HG02884 (cell line): ENCODE measurements at regions not wholly inside any gene's neighbourhood (a gene's known extent, or its start where the extent isn't known, plus 50 kb on each side); places are given as distances from the start of the nearest gene placed in this dataset.

Experiments
- ATAC-seq: cut with Tn5 transposase; IDR thresholded peaks from one replicate; pipeline ENCODE4 v1.9.1; 2021; ENCODE audit warnings: mild to moderate bottlenecking, moderate library complexity; ENCODE audit not compliant: unreplicated experiment

- no peak for ATAC-seq
These were observed 227.4 kb upstream of the BCOR start for GRCh38 chrX:40325161-40325560.

GRCh38 chrX:40323977-40324376, 226.2 kb upstream of the BCOR start:
- ATAC-seq = no peak

GRCh38 chrX:40320819-40321218, 223.1 kb upstream of the BCOR start:
- no peak for ATAC-seq

DNA sequence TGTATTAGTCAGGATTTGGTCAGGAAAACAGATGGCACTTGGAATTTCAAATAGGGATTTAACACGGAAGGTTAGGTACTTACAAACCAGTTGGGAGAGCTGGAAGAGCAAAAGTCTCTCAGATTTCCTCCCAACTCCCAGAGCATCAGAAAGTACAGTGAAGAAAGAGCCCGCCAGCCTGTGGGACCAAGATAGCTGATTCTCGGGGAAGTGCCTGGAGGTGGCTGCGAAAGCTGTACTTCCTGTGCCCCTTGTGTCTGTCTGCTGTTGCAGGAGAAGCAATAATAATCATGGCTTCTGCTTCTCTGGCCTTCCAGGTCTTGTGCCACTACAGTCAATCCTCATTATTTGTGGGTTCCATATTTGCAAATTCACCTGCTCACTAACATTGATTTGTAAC, 221.0 kb upstream of the BCOR start:
- no peak for ATAC-seq

GRCh38 chrX:40318076-40318475, 220.3 kb upstream of the BCOR start:
- ATAC-seq = no peak

DNA sequence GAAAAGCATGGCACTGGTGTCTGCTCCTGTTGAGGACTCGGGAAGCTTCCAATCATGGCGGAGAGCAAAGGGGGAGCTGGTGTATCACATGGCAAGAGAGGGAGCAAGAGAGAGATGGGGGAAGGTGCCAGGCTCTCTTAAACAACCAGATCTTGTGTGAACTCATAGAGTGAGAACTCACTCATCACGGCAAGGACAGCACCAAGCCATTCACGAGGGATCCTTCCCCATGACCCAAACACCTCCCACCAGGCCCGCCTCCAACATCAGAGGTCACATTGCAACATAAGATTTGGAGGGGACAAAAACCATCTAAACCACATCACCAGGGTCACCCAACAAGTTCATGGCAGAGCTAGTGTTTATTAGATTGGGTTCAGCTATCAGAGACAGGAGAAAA, 218.7 kb upstream of the BCOR start:
- no peak for ATAC-seq

- no peak for ATAC-seq
These were observed 216.3 kb upstream of the BCOR start for GRCh38 chrX:40314070-40314469.

GRCh38 chrX:40313269-40313668, 215.5 kb upstream of the BCOR start:
- ATAC-seq = no peak

GRCh38 chrX:40310447-40310846, 212.7 kb upstream of the BCOR start:
- ATAC-seq = no peak

DNA sequence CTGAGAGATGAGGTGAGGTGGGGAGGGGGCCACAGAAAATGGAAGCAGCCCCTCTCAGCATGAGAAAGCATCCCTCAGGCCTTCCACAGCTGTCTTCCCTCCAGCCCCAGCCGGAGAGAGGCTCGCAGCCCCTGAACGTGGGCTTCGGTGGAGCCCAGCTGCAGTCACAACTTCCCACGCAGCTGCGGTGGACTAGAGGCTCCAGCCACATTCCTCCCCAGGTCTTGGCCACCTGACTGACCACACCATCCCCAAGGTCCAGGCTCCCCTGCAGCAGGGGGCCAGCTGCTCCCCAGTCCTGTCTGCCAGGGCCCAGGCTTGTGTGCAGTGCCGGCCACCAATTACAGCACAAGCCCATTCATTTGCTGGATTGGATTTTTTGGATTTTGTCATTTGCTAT, 212.3 kb upstream of the BCOR start:
- no peak for ATAC-seq

- no peak for ATAC-seq
These were observed 210.1 kb upstream of the BCOR start for GRCh38 chrX:40307871-40308270.

DNA sequence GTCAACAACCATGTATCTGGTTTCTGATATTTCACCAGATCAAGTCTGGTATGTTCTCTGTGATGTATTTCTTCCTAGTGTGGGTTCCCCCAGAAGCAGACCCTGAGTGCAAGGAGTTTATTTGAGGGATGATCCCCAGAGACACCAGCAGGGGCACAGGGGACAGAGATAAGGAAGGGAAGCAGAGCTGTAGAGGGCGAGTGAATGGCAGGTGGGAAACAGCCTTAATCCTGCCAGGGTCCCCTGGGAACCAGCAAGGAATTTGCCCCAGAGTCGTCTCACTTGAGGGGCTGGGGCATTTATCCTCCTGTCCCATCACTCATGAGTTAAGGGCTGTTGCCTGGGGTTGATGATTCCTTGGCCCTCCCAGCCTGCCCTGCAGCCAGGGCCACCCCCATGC, 206.4 kb upstream of the BCOR start:
- ATAC-seq = no peak

DNA sequence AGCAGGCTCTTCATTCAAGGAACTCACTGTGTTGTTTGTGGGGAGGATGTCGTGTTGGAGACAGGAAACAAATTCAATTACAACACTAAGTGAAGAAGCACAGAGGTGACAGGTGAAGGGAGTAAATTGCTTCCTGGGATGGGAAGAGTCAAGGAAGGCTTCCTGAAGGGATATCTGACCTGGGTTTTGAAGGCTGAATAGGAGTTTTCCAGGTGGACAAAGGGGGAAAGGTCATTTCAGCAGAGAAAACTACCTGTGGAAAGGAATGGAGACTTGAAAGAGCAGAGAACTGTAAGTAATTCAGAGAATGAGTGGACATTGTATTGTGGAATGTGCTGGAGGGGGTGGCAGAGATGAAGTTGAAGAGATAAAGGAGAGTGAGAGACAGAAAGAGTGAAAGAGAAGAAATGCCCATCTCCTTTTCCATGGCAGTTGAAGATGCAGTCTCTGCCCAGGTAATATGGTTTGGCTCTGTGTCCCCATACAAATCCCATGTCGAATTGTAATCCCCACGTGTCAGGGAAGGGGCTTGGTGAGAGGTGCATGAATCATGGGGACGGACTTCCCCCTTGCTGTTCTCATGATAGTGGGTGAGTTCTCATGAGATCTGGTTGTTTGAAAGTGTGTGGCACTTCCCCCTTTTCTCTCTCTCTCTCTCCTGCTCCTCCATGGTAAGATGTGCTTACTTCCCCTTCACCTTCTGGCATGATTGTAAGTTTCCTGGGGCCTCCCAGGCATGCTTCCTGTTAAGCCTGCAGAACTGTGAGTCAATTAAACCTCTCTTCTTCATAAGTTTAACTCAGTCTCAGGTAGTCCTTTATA, 205.7 kb upstream of the BCOR start:
- no peak for ATAC-seq

DNA sequence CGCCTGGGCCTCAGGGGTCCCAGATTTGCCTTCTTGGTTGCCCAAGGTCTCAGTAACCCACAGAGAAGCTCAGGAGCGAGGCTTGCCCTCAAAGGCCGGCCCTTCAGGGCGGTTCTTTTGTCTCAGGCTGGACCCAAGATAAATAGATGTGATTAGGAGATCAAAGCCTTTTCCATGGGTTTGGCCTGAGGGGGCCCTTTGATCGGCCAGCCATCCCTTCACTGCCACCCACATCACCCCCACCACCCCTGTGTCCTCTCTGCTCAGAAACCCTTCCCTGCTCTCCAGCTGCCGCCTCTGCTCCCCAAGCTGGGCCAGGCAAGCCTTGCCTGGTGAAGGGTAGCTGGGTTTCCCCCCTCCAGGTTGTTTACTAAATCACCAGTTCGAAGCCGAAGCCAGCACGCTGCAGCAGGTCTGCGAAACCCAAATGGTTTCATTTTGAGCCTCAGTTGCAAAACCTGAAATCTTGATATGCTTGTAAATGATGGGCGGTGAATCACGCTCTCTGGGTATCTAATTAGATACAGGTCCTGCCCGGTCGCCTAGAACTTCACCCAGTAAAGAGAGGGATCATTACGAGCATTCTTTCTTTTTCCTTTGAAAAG, 202.6 kb upstream of the BCOR start:
- no peak for ATAC-seq

DNA sequence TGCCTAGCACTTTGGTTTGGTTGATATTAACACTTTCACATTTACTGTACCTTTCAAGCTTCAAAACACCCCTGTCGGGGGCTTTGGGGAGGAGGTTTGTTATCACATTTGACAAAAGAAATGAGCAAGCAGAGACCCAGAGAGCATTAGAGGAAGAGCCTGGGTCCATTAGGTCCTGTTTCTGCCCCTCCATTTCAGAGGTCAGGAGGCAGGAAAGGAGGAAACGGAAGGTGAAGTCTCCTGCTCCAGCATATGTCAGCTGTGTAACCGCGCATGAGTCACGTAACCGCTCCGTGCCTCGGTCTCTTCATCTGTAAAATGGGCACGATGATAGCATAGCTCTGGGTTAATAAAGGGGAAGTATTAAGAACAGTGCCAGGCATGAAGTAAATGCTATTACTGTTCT, 201.9 kb upstream of the BCOR start:
- no peak for ATAC-seq

GRCh38 chrX:40298572-40299479, 201.1 kb upstream of the BCOR start:
- no peak for ATAC-seq

DNA sequence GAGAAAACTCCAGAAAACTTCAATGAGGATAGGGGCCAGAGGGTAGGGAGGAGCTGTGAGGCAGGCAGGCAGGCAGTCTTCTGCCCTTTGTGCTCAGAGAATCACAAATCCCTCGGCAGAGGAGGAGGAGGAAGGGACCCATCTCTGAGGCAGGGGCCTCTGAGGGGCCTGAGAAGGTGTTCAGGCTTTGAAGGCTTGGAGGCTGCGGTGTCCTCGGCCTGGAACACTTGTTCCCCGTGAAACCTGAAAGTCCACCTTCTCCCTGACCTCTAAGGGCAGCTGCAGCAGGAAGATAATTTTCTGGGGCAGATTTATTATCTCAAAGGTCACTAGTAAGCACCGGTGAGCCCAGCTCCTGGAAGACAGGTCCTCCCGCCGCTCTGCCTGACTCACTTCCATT, 200.3 kb upstream of the BCOR start:
- ATAC-seq = no peak

GRCh38 chrX:40291553-40291952, 193.8 kb upstream of the BCOR start:
- no peak for ATAC-seq

- no peak for ATAC-seq
These were observed 192.8 kb upstream of the BCOR start for GRCh38 chrX:40290517-40290916.

- ATAC-seq = no peak
These were observed 188.1 kb upstream of the BCOR start for GRCh38 chrX:40285876-40286275.

DNA sequence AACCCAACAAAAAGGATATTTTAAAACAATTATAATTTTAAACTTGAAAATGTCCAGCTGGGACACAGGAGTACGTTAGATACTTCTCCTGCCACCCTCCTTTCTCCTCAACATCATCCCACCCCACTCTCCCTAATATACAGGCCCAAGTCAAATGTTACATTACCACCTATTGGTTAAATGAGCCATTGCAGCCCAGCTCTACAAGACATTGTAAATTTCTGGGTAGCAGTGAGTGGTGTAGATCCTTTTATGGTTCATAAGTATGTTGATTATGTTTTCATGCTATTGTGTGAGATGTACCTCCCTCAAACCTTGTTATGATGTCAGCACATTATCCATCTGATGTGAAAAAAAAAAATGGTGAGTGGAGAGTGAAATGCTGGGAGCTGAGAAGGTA, 187.1 kb upstream of the BCOR start:
- no peak for ATAC-seq

DNA sequence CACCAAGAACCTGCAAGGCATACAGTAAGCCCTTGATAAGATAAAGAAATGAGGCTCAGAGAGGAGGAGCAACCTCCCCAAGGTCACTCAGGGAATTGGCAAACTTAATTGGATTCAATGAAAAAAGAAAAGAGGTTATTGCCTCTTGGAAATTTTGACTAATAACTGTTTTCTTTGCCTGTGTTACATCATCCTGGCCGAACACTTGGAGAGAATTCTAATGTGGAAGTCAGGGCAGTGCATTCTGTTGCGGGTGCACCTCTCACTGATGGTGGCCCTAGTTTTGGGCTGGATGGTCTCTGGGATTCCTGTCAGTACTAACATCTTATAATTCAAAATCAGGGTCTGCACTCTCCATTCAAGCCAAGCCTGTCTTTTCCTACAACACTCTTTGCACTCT, 186.2 kb upstream of the BCOR start:
- no peak for ATAC-seq
